GM23338 (cell line): ENCODE measurements at regions not wholly inside any gene's neighbourhood (a gene's known extent, or its start where the extent isn't known, plus 50 kb on each side); places are given as distances from the start of the nearest gene placed in this dataset.

ENCODE experiments used
- CREB1 ChIP-seq: fragments of 250-450 bp; sonication (Bioruptor Pico); IDR thresholded peaks from 2 replicates; pipeline ENCODE4 v1.5.0; 2020; ENCODE audit warnings: low read depth, mild to moderate bottlenecking, moderate library complexity
- EZH2 ChIP-seq: fragments of 200-600 bp; sonication (generic); IDR thresholded peaks from one replicate; pipeline ENCODE4 v1.8.0; 2017; ENCODE audit warnings: antibody characterized with exemption, mild to moderate bottlenecking, low read depth; ENCODE audit not compliant: unreplicated experiment
- EZH2phosphoT487 ChIP-seq: fragments of 200-600 bp; sonication (generic); IDR thresholded peaks from one replicate; pipeline ENCODE4 v1.8.1; 2018; ENCODE audit warnings: antibody characterized with exemption; ENCODE audit not compliant: unreplicated experiment
- JUNB ChIP-seq: IDR thresholded peaks from one replicate; pipeline ENCODE4 v1.6.1; 2016; ENCODE audit warnings: antibody characterized with exemption; ENCODE audit not compliant: unreplicated experiment
- NANOG ChIP-seq: IDR thresholded peaks from 2 replicates; pipeline ENCODE4 v1.6.1; 2016; ENCODE audit warnings: antibody characterized with exemption, borderline replicate concordance
- POLR2AphosphoS5 ChIP-seq: IDR thresholded peaks from 2 replicates; pipeline ENCODE4 v1.6.1; 2016; ENCODE audit warnings: antibody characterized with exemption, low read depth
- STAT1 ChIP-seq: IDR thresholded peaks from one replicate; pipeline ENCODE4 v1.6.1; 2016; ENCODE audit warnings: antibody characterized with exemption; ENCODE audit not compliant: unreplicated experiment
- ZNF331 ChIP-seq: fragments of 250-450 bp; sonication (Bioruptor Pico); IDR thresholded peaks from 2 replicates; pipeline ENCODE4 v1.5.0; 2020; ENCODE audit warnings: low read depth, mild to moderate bottlenecking, moderate library complexity
- TF ChIP-seq, protein P1 (sequence below), 2 experiments: fragments of 200-600 bp in 1 of 2; sonication (generic) in 1 of 2; conservative IDR thresholded peaks; 2 replicates each; pipeline versions ENCODE4 v1.5.1 to v1.6.1; 2016 to 2017; ENCODE audit warnings: antibody characterized with exemption in 2 of 2, low read depth in 2 of 2, mild to moderate bottlenecking in 2 of 2, moderate library complexity in 1 of 2
- TF ChIP-seq, protein P2 (sequence below): IDR thresholded peaks from one replicate; pipeline ENCODE4 v1.6.1; 2018; ENCODE audit warnings: antibody characterized with exemption; ENCODE audit not compliant: unreplicated experiment

DNA sequence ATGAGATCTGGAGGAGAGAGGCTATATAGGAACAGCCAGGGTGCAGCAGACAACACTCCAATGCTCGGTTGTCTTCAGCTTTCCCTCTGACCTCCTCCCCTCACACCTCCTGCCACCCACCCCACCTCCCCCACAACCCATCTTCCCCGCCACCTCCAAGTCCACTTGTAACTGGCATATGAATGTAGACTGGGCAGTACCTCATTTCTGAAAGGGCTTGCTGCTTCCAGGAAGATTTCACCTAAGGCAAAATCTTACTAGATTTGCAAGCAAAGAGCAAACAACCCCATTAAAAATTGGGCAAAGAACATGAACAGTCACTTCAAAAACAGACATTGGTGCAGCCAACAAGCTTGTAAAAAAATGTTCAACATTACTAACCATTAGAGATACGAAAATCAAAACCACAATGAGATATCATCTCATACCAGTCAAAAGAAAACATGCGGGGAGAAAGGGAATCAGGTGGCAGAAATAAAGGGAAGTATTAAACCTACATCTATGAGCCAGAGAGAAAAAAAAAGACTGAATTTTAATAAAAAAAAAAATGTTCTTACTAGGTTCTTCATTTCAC is 164.6 kb upstream of the C1GALT1 start:
- TF ChIP-seq EZH2phosphoT487, result no peak
- no peak for TF ChIP-seq EZH2
- TF ChIP-seq, protein P1, sequence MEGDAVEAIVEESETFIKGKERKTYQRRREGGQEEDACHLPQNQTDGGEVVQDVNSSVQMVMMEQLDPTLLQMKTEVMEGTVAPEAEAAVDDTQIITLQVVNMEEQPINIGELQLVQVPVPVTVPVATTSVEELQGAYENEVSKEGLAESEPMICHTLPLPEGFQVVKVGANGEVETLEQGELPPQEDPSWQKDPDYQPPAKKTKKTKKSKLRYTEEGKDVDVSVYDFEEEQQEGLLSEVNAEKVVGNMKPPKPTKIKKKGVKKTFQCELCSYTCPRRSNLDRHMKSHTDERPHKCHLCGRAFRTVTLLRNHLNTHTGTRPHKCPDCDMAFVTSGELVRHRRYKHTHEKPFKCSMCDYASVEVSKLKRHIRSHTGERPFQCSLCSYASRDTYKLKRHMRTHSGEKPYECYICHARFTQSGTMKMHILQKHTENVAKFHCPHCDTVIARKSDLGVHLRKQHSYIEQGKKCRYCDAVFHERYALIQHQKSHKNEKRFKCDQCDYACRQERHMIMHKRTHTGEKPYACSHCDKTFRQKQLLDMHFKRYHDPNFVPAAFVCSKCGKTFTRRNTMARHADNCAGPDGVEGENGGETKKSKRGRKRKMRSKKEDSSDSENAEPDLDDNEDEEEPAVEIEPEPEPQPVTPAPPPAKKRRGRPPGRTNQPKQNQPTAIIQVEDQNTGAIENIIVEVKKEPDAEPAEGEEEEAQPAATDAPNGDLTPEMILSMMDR (conservative IDR thresholded peaks at IDR 0.05; ENCODE audit: low read depth in 2 of 2), result no peak
- TF ChIP-seq, protein P2, sequence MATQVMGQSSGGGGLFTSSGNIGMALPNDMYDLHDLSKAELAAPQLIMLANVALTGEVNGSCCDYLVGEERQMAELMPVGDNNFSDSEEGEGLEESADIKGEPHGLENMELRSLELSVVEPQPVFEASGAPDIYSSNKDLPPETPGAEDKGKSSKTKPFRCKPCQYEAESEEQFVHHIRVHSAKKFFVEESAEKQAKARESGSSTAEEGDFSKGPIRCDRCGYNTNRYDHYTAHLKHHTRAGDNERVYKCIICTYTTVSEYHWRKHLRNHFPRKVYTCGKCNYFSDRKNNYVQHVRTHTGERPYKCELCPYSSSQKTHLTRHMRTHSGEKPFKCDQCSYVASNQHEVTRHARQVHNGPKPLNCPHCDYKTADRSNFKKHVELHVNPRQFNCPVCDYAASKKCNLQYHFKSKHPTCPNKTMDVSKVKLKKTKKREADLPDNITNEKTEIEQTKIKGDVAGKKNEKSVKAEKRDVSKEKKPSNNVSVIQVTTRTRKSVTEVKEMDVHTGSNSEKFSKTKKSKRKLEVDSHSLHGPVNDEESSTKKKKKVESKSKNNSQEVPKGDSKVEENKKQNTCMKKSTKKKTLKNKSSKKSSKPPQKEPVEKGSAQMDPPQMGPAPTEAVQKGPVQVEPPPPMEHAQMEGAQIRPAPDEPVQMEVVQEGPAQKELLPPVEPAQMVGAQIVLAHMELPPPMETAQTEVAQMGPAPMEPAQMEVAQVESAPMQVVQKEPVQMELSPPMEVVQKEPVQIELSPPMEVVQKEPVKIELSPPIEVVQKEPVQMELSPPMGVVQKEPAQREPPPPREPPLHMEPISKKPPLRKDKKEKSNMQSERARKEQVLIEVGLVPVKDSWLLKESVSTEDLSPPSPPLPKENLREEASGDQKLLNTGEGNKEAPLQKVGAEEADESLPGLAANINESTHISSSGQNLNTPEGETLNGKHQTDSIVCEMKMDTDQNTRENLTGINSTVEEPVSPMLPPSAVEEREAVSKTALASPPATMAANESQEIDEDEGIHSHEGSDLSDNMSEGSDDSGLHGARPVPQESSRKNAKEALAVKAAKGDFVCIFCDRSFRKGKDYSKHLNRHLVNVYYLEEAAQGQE, result no peak
- TF ChIP-seq POLR2AphosphoS5, result no peak
- TF ChIP-seq JUNB, result no peak
- no peak for TF ChIP-seq CREB1 (CRISPR knock-in tag)
- no peak for TF ChIP-seq NANOG
- no peak for TF ChIP-seq STAT1
- no peak for TF ChIP-seq ZNF331
